ENCODE measurements at regions not wholly inside any gene's neighbourhood (a gene's known extent, or its start where the extent isn't known, plus 50 kb on each side); places are given as distances from the start of the nearest gene placed in this dataset.

DNA sequence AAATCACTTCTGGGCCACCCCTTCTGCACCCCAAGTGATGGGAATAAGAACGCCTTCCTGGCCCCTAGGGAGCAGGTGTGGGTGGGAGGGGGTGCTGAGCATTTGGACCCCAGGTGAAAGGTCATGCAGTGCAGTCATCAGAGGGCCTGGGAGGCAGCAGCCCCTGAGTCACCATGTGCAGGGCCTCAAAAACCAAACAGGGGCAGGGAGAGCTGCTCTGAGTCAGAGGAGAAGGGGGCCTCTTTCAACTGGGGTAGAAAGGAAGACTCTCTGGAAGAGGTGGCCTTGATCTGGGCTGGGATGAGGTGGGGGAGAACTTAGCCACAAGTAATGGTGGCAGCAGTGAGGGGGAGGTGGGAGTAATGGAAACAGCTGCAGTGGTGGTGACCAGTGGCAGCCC lies 164.3 kb downstream of the BUB3 start:
- TF ChIP-seq EZH2phosphoT487 (IDR thresholded peaks at IDR 0.05; ENCODE audit: insufficient read depth, low read depth) (no peak), EZH2 (IDR thresholded peaks at IDR 0.05; ENCODE audit: insufficient read depth, poor library complexity, severe bottlenecking) (no peak)

All from GM23248 (cell line).